SIG-M5 treated with dmso at 0.1 percent for 504 hours (cell line): ENCODE measurements at regions not wholly inside any gene's neighbourhood (a gene's known extent, or its start where the extent isn't known, plus 50 kb on each side); places are given as distances from the start of the nearest gene placed in this dataset.
"Not testable (repeated sequence)": the region's sequence is repeated elsewhere in the genome, so short reads cannot be mapped to it uniquely, and the experiment has no call there.

Experiments
- DNase-seq: peaks from one replicate; lab custom pipeline; 2025; ENCODE audit not compliant: unreplicated experiment; lab: John Stamatoyannopoulos, UW

DNA sequence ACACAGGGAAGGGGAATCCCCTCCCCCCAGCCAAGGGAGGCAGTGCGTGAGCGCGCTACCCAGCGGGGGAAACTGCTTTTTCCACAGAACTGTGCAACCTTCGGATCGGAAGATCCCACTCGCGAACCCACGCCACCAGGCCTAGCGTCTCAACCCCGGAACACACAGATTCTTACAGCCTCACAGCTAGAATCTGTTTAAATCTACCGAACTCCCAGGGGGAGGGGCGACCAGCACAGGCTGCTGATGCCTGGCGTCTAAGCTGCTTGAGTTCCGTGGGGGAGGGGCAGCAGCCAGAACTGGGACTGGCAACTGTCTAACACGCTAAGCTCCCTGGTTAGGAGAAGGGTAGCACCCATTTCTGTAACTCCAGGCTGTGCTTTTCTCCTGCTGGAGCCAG lies 217.3 kb upstream of the TENT5A start:
- no peak for DNase-seq

DNA sequence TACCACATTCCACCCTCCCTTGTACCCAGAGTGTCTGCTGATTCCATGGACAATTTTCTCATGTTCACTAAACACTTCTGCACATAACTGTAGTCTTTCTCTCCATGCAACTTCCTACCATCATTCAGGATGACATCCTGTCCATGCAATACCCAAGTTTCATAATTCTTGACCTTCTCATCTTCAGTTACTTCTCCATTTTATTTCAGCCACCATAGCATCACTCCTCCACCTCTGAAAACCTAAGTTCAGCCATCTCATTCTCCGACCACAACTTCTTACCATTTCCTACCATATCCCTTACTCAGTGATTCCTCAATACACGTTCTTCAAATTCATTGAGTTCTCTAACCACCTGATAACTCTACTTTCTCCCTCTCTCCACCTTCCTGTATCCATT lies 216.5 kb upstream of the TENT5A start:
- DNase-seq: peak; percentile 81

DNA sequence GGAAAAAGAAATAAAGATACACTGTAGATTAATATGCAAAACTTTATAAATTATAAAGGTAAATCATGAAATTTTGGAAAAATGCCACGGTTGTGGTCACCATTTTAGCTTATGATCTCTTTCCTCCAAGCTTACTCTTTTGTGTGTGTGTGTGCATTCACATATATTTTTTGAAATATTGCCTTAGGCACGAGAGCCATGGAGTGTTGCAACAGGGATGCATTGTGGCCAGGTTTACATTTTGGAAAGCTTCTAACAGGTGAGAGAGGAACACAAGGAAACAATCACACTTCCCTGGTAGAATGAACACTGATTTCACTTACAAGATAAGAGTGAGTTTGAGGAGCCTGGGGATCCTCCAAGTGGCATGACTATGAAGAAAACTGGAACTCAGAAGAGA lies 214.5 kb upstream of the TENT5A start:
- no peak for DNase-seq

DNA sequence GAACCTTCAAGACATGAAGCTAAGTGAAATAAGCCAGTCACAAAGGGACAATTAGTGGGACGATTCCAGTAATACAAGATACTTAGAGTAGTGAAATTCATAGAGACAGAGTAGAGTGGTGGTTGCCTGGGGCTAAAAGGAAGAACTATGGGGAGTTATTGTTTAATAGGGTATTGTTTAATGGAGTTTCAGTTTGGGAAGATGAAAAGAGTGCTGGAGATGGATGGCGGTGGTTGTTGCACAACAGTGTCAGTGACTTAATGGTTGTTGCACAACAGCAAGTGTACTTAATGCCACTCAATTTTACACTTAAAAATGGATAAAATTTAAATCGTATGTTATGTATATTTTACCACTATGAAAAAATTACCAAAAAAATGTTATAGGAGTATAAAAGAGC lies 209.7 kb upstream of the TENT5A start:
- DNase-seq: peak; percentile 16

DNA sequence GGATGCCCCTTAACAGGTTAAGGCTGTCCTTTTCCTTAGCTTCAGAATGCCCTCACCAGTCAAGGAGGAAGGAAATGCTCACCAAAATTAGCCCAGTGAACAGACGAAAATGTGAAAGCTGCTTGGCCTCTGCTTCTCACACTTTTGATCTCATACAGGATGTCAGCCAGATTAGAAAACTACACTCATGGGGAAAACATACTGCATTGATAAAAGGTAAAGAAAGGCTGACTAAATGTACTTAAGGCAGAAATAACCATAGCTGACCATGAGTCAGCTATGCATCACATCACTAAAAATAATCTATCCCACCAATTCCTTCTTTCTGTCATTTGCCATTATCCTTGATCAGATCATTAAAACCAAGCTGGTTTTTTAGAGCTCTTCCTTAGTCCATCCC lies 198.4 kb upstream of the TENT5A start:
- DNase-seq: no peak

DNA sequence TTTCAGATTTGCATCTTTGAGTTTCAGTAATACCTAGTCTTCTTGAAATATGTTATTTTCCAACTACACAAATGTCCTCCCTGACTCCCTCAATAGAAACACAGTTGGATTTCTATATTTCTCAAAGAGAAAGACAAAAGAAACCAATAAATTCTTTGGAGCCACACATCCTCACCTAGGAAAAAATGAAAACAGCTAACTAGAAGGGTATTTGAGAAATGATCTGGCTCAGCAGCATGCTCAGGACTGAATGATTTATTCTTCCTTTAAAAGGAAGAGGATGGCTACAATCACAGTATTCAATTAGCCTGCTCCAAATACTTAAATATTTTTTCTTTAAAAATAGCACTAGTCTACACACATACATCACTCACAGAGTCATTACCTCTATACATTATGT lies 196.4 kb upstream of the TENT5A start:
- no peak for DNase-seq

DNA sequence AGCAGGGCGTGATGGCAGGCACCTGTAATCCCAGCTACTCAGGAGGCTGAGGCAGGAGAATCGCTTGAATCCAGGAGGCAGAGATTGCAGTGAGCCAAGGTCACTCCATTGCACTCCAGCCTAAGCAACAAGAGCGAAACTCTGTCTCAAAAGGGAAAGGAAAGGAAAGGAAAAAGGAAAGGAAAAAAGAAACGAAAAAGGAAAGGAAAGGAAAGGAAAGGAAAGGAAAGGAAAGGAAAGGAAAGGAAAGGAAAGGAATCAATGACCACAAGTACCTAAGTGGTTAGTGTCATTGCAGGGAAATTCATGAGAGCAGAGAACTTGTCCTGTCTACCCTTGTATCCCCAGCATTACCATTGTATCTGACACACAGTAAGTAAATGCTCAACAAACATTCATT lies 195.7 kb upstream of the TENT5A start:
- DNase-seq: not testable (repeated sequence)

DNA sequence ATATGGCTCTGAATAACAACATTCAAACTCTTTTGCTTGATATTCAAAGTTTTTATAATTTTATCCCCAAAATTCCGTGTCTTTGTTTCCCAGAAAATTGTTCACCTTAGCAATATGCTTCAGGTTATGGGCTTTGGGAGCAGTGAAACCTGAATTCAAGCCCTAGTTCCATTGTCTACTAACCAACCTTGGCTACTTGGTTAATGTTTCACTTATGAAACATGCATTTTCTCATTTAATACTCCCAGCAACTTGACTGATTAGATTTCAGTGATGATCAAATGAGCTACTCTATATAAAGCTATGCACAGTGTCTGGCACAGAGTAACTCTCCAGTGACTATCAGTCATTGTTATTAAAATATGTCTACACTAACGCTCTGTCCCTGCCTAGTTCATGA lies 192.2 kb upstream of the TENT5A start:
- no peak for DNase-seq

DNA sequence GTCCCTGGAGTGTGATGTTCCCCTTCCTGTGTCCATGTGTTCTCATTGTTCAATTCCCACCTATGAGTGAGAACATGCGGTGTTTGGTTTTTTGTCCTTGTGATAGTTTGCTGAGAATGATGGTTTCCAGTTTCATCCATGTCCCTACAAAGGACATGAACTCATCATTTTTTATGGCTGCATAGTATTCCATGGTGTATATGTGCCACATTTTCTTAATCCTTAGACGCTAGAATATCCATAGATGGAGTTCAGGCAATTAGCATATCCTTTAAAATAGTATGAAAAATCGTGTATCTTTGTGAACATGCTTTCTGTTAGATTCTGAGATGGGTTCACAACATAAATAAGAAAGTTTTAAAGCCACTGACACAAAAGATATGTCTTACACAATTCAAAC lies 190.4 kb upstream of the TENT5A start:
- DNase-seq: not testable (repeated sequence)

DNA sequence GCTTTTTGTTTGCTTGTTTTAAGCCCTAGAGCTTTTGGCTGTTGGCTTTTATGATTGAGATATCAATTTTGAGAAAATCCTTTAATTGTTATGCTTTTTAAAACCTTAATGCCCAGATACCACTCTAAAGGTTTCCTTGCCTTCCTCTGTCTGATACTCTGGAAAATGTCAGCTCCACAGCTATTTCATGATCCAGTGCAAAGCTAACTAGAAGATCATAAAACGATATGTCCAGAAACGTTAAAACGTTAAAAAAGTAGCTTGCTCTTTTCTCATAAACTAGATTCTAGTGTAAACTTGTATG lies 189.5 kb upstream of the TENT5A start:
- no peak for DNase-seq

DNA sequence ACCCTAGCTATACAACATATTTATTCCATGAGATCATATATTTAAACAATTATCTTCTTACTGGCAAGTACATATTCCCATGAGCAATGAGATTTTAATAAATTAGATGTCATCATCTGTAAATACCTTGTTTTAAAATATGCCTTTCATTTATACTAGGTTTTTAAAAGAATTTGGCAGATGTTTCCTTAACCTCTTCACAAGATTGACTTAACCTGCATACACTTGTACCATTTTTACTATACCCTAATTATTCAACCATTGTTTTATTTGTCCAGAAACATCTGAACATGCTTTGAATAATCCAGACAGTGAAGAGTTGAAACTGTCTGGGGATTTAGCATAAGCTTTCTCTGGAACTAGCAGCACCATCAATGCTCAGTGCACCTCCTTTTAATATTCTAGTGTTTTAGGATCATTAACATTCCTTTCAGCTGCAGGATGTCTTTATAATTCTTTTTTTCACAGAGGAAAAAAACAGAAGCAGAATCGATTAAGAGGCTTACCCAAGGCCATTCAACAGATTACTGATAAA lies 188.0 kb upstream of the TENT5A start:
- DNase-seq: no peak

DNA sequence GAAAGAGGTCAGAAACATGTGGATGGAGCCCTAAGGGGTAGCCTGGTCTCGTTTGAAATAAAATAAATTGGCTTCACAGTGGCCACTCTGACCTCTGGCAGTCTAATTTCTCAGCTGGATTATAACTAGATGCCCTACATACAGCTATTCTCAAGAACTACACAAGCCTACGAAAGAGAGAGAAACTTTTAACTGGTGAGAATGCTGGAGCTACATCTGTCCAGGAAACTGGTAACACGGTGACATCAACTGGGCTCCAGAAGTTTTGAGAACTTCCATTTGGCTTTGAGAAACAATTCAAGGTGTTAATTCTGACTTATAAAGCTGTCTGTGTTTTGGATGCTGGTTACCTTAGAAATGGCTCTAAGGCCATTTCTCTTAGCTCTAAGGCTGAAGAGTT lies 187.3 kb upstream of the TENT5A start:
- no peak for DNase-seq

DNA sequence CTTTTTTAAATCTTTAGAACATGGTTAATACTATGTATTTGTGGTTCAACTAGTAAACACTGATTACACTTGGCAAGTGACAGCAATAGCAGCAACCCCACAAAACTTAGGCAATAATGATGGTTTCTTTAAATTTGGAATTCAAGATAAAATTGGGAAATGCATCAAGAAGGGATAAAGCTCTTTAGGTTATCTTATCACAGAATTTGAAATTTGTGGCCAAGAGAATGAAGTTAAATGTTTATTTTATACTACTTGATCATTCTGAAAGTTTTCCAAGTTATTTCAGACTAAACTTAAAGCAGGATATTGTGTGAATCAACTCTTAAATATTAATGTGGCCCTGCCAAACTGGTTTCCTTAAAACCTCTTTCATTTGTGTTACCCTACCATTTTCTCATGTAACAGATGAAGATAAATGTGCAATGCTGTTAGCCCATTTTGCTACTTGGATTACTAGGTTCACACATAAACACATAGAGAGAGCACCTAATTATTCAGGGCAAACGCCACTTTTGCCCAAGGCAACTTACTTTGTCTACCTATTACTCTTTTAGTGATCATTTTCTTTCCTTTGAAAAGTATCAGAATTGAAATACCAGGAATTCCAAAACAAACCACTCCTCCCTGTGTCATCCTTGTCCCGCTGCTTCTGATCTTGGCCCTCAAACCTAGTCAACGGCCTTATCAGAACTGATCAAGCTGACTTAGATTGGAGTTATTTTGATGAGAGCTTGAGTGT lies 186.7 kb upstream of the TENT5A start:
- DNase-seq: no peak

DNA sequence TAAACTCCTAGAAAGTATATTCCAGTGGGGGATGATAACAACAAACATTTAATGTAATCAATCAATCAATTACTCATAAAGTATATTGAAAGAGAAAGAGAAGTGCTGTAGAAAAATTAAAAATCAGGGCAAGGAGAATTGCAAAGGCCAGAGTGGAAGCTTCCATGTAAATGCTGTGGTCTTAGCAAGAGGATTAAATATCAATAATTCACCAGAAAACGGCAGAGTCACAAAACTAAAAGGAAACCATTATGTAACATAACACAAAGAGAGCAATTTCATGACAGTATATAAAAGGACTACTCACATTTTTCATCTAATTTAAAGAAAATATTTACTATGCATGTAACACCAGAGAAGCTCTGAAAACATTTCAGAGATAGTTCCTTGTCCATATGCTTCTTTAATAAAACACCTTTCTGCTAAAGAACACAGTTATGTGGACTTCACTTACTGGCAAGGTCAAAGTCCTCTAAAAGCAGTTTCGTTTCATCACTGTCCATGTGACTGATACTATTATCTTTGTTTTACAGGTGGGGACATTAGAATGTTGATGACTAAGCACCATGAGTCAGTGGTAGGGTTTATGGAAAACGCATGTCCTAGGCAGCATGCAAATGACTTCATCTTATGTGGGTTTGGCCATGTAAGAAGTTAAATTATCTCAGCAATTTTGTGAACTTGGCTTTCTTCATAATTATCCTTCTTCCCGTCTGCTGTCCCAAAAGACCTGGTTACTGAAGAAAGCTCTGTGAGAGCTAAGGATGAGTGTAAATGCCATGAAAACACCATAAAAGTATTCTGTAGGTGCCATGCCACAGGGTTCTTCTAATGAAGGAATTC lies 185.8 kb upstream of the TENT5A start:
- DNase-seq: peak; percentile 52

DNA sequence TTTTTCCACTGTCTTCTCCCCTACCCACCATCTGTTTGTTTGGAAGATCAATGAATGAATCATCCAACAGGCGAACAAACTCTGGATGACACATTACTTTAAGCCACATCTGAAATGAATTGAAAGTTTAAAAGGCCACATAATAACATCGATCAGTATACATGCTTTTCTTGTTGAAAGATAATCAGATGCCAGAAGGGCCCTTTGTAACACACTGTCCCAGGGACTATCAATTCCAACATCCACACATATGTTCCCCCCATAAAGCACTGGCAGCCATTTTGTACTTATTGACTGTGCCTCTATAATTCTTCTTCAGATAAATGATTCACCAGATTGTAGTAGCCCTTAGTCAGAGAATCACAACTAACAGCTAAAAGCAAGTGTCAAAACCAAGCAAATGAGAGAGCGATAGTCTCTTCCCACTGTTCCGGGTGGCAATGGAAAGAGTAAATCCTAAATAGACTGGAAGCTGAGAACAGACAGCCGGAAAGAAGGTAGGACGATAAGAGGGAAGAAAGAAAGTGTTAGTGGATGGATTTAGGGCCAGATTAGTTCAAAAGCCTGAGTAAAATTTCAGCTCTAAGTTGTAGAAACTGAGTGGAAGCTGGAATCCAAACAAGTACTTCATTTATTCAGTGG lies 184.9 kb upstream of the TENT5A start:
- DNase-seq: no peak

DNA sequence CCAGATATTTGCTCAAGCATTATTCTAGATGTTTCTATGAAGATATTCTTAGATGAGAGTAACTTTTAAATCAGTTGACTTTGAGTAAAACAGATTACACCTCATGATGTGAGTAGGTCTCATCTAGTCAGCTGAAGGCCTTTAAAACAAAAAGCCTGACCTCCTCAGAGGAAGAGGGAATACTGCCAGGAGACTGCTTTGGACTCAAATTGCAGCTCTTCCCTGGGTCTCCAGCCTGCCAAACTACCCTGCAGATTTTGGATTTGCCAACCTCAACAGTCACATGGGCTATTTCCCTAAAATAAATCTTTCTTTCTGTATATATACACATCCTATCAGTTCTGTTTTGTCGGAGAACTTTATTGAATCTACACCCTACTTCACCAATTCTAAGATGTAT lies 182.5 kb upstream of the TENT5A start:
- no peak for DNase-seq

DNA sequence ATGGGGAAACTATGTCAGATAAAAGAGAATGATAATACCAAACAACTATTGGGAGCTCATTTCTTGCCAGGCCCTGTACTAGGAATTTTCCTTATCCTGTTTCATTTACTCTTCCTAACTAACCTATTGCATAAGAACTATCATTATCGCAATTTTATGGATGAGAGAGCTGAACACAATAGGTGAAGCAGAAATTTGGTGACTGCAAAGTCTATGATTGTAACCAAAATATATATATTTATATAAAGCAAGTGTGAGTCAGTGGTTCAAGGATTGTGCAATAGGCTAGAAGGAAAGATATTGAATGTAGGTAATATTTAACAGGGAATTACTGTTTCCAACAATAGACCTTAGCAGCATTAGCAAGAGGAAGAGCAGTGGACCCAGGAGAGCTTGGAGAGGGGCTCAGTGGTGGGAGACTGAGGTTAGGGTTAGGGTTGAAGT lies 181.1 kb upstream of the TENT5A start:
- no peak for DNase-seq

DNA sequence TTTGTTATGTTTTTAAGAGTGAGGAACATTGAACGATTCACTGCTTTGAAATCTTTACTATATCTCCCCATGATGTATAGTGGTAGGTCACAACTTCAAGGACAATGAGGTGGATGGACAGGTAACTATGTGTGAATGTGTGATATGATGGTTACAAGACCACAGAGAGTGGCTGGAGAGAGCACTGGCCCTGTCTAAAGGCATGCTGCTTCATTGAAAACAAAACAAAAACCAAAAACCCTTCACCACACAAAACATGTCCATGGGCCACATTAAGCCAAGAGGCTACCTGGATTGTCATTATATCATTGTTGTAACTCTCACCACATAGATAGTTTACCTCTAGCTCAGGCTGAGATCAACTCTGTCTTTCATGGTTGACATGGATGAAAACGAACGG lies 180.6 kb upstream of the TENT5A start:
- DNase-seq: no peak

DNA sequence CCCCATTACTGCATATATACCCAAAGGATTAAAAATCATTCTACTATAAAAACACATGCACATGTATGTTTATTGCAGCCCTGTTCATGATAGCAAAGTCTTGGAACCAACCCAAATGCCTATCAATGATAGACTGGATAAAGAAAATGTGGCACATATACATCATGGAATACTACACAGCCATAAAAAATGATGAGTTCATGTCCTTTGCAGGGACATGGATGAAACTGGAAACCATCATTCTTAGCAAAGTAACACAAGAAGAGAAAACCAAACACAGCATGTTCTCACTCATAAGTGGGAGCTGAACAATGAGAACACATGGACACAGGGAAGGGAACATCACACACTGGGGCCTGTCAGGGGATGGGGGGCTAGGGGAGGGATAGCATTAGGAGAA lies 180.0 kb upstream of the TENT5A start:
- DNase-seq: not testable (repeated sequence)

DNA sequence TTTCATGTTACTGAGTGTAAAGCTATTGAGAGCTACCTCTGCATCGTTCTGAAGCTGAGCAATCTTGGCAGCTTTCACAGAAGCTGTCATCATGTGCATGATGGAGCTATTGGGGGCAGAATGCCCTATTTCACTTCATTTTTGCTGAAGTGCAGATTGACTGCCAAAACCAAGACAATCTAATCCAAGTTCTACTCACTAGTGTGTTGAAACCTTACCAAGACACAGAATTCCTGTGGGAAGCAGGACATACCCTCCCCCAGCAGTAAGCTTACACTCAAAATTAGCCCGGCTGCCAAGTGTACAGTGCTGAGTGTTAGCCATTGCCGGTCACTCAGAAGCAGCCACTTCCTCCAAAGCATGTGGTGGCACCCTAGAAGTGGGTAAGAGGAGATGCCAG lies 177.3 kb upstream of the TENT5A start:
- no peak for DNase-seq

DNA sequence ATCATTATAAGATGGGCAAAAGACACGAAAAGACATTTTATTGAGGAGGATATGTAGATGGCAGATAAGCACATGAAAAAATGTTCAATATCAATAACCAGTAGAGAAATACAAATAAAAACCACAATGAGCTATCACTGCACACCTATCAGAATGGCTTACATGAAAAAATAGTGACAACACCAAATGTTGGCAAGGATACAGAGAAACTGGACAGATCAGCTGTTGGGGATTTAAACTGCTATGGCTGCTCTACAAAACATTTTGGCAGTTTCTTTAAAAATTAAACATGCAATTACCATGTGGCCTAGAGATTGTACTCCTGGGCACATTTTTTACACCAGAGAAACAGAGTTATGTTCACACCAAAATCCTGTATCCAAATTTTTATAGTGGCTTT lies 172.7 kb upstream of the TENT5A start:
- DNase-seq: no peak
